ENCODE measurements at regions not wholly inside any gene's neighbourhood (a gene's known extent, or its start where the extent isn't known, plus 50 kb on each side); places are given as distances from the start of the nearest gene placed in this dataset.
"Not testable (repeated sequence)": the region's sequence is repeated elsewhere in the genome, so short reads cannot be mapped to it uniquely, and the experiment has no call there.

- no peaks in the 10 kb centered on the region for H3K79me2 ChIP-seq (ENCODE audit: control insufficient read depth, insufficient read depth, low read length)
- no peaks in the 10 kb centered on the region for H3K36me3 ChIP-seq (ENCODE audit: control insufficient read depth, insufficient read depth, low read length)
- H3K9me3 ChIP-seq (ENCODE audit: control insufficient read depth, insufficient read depth, low read depth, low read length), result no peaks in the 10 kb centered on the region
- no peak overlapping the region for H3K9ac ChIP-seq (ENCODE audit: insufficient read depth, low read length)
- H3K27ac ChIP-seq (ENCODE audit: insufficient read depth, low read length), result no peak overlapping the region
- TF ChIP-seq, protein P1, sequence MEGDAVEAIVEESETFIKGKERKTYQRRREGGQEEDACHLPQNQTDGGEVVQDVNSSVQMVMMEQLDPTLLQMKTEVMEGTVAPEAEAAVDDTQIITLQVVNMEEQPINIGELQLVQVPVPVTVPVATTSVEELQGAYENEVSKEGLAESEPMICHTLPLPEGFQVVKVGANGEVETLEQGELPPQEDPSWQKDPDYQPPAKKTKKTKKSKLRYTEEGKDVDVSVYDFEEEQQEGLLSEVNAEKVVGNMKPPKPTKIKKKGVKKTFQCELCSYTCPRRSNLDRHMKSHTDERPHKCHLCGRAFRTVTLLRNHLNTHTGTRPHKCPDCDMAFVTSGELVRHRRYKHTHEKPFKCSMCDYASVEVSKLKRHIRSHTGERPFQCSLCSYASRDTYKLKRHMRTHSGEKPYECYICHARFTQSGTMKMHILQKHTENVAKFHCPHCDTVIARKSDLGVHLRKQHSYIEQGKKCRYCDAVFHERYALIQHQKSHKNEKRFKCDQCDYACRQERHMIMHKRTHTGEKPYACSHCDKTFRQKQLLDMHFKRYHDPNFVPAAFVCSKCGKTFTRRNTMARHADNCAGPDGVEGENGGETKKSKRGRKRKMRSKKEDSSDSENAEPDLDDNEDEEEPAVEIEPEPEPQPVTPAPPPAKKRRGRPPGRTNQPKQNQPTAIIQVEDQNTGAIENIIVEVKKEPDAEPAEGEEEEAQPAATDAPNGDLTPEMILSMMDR (conservative IDR thresholded peaks at IDR 0.05 in 1 of 2, IDR thresholded peaks at IDR 0.05 in 1 of 2; ENCODE audit: low read depth in 1 of 2, low read length in 2 of 2), result no peak
- TF ChIP-seq EZH2 (IDR thresholded peaks at IDR 0.05; ENCODE audit: low read length, missing control alignments), result no peak
- no peaks in the 10 kb centered on the region for H3K27me3 ChIP-seq (ENCODE audit: control insufficient read depth, insufficient read depth, low read length)
- DNase-seq (ENCODE audit: low read depth in 2 of 2), result no peak
- H4K20me1 ChIP-seq (ENCODE audit: control insufficient read depth, extremely low read depth, insufficient read depth, low read length), result no peaks in the 10 kb centered on the region
- no peaks in the 10 kb centered on the region for H3K4me1 ChIP-seq (ENCODE audit: control insufficient read depth, extremely low read depth, insufficient read depth, low read length)
- no peak overlapping the region for H3K4me3 ChIP-seq (replicated peaks in 1 of 4; ENCODE audit: control extremely low read depth in 1 of 4, insufficient read depth in 1 of 4, low read depth in 3 of 4, low read length in 4 of 4)
- no peak overlapping the region for H3K4me2 ChIP-seq (ENCODE audit: extremely low read depth, insufficient read depth, low read length)
- H2AFZ ChIP-seq (ENCODE audit: low read length), result no peak overlapping the region
Observed at GRCh38 chr11:23318670-23319069, 458.4 kb upstream of the CCDC179 start.

DNA sequence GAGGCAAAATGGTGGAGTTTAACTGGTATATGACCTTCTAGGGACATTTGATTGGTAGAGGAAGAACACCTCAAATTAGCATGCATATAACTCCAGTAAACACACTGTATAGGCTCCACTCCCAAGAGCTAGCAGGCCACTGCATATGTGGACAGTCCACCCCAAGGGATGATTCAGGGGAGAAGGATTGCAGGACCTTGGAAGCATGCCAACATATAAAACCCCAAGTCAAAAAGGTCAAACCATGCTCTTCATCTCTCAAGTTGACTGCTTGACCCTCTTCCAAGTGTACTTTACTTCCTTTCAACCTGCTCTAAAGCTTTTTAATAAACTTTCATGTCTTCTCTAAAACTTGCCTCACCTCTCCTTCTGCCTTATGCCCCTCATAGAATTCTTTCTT is 459.9 kb upstream of the CCDC179 start:
- Histone ChIP-seq H2AFZ (ENCODE audit: low read length) (no peak overlapping the region), H3K36me3 (ENCODE audit: control insufficient read depth, insufficient read depth, low read length) (no peaks in the 10 kb centered on the region), H3K9ac (ENCODE audit: insufficient read depth, low read length) (no peak overlapping the region), H3K27me3 (ENCODE audit: control insufficient read depth, insufficient read depth, low read length) (no peaks in the 10 kb centered on the region), H3K4me2 (ENCODE audit: extremely low read depth, insufficient read depth, low read length) (no peak overlapping the region), H3K4me1 (ENCODE audit: control insufficient read depth, extremely low read depth, insufficient read depth, low read length) (no peaks in the 10 kb centered on the region), H3K4me3 (replicated peaks in 1 of 4; ENCODE audit: control extremely low read depth in 1 of 4, insufficient read depth in 1 of 4, low read depth in 3 of 4, low read length in 4 of 4) (no peak overlapping the region), H3K79me2 (ENCODE audit: control insufficient read depth, insufficient read depth, low read length) (no peaks in the 10 kb centered on the region), H4K20me1 (ENCODE audit: control insufficient read depth, extremely low read depth, insufficient read depth, low read length) (no peaks in the 10 kb centered on the region), H3K27ac (ENCODE audit: insufficient read depth, low read length) (no peak overlapping the region), H3K9me3 (ENCODE audit: control insufficient read depth, insufficient read depth, low read depth, low read length) (no peaks in the 10 kb centered on the region)
- TF ChIP-seq EZH2 (IDR thresholded peaks at IDR 0.05; ENCODE audit: low read length, missing control alignments), result no peak
- TF ChIP-seq, protein P1 (conservative IDR thresholded peaks at IDR 0.05 in 1 of 2, IDR thresholded peaks at IDR 0.05 in 1 of 2; ENCODE audit: low read depth in 1 of 2, low read length in 2 of 2), result no peak
- peak in 1 of 2 donors; percentile 62 for DNase-seq (ENCODE audit: low read depth in 2 of 2)

DNA sequence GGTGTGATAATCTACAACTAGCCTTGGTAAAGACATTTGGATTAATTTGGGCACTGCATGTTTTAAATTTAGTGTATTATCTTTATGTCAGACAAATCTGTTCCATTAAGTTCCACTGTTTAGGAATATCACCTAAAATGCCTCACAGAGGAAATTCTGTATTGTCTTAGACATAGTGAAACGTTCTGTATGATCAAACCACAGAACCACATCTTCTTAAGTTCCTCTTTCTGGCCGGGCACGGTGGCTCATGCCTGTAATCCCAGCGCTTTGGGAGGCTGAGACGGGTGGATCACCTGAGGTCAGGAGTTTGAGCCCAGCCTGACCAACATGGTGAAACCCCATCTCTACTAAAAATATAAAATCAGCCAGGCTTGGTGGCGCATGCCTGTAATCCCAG is 475.3 kb upstream of the CCDC179 start:
- not testable (repeated sequence) for H3K4me2 ChIP-seq (ENCODE audit: extremely low read depth, insufficient read depth, low read length); H3K4me1 ChIP-seq (ENCODE audit: control insufficient read depth, extremely low read depth, insufficient read depth, low read length); H4K20me1 ChIP-seq (ENCODE audit: control insufficient read depth, extremely low read depth, insufficient read depth, low read length); H3K4me3 ChIP-seq (replicated peaks in 1 of 4; ENCODE audit: control extremely low read depth in 1 of 4, insufficient read depth in 1 of 4, low read depth in 3 of 4, low read length in 4 of 4); H3K79me2 ChIP-seq (ENCODE audit: control insufficient read depth, insufficient read depth, low read length); H3K9me3 ChIP-seq (ENCODE audit: control insufficient read depth, insufficient read depth, low read depth, low read length); H3K27ac ChIP-seq (ENCODE audit: insufficient read depth, low read length); H2AFZ ChIP-seq (ENCODE audit: low read length); H3K36me3 ChIP-seq (ENCODE audit: control insufficient read depth, insufficient read depth, low read length); H3K9ac ChIP-seq (ENCODE audit: insufficient read depth, low read length); DNase-seq (ENCODE audit: low read depth in 2 of 2); H3K27me3 ChIP-seq (ENCODE audit: control insufficient read depth, insufficient read depth, low read length)
